Osteoblast (primary cell): ENCODE measurements at regions not wholly inside any gene's neighbourhood (a gene's known extent, or its start where the extent isn't known, plus 50 kb on each side); places are given as distances from the start of the nearest gene placed in this dataset.

ENCODE experiments used
- DNase-seq: peaks from one replicate; pipeline ENCODE4 v3.0.0; 2011; ENCODE audit warnings: low spot score, mixed read lengths; ENCODE audit not compliant: insufficient read length; ENCODE audit errors: missing footprints
- H2AFZ ChIP-seq: 2 replicates; pipeline ENCODE4 v1.6.0; 2011; ENCODE audit warnings: mild to moderate bottlenecking, low read length
- H3K27ac ChIP-seq: 2 replicates; pipeline ENCODE4 v1.5.1; 2011; ENCODE audit warnings: mild to moderate bottlenecking, low read depth, low read length, moderate library complexity
- H3K27me3 ChIP-seq: 2 replicates; pipeline ENCODE4 v1.6.0; 2012; ENCODE audit warnings: mild to moderate bottlenecking, control low read depth, inconsistent platforms, low read length, moderate library complexity; ENCODE audit not compliant: insufficient read depth
- H3K36me3 ChIP-seq: 2 replicates; pipeline ENCODE4 v1.5.1; 2011; ENCODE audit warnings: mild to moderate bottlenecking, low read length, control low read depth, moderate library complexity; ENCODE audit not compliant: insufficient read depth
- H3K4me1 ChIP-seq: 2 replicates; pipeline ENCODE4 v1.5.1; 2011; ENCODE audit warnings: mild to moderate bottlenecking, low read length, control low read depth, moderate library complexity; ENCODE audit not compliant: insufficient read depth
- H3K4me2 ChIP-seq: 2 replicates; pipeline ENCODE4 v1.6.0; 2011; ENCODE audit warnings: mild to moderate bottlenecking, low read length; ENCODE audit not compliant: insufficient read depth
- H3K4me3 ChIP-seq: fragments of 200-600 bp; sonication (generic); 3 replicates; pipeline ENCODE4 v1.5.1; 2012; ENCODE audit warnings: mild to moderate bottlenecking, low read length, inconsistent platforms; ENCODE audit not compliant: insufficient read depth
- H3K79me2 ChIP-seq: 2 replicates; pipeline ENCODE4 v1.6.0; 2012; ENCODE audit warnings: mild to moderate bottlenecking, low read length, control low read depth, inconsistent platforms; ENCODE audit not compliant: insufficient read depth
- H3K9me3 ChIP-seq: 2 replicates; pipeline ENCODE4 v1.5.1; 2011; ENCODE audit warnings: low read depth, low read length, control low read depth
- H4K20me1 ChIP-seq: 2 replicates; pipeline ENCODE4 v1.6.0; 2012; ENCODE audit warnings: mild to moderate bottlenecking, low read length, control low read depth; ENCODE audit not compliant: insufficient read depth
- CTCF ChIP-seq: IDR thresholded peaks from 2 replicates; pipeline ENCODE4 v1.5.1; 2011; ENCODE audit warnings: mild to moderate bottlenecking, low read depth, low read length, moderate library complexity; ENCODE audit errors: extremely low read depth

- no peaks in the 10 kb centered on the region for H3K79me2 ChIP-seq
- no peaks in the 10 kb centered on the region for H4K20me1 ChIP-seq
- H2AFZ ChIP-seq, result no peak overlapping the region
- H3K36me3 ChIP-seq, result no peaks in the 10 kb centered on the region
- H3K27ac ChIP-seq, result no peak overlapping the region
- no peak for TF ChIP-seq CTCF
- no peak for DNase-seq
- no peak overlapping the region for H3K4me2 ChIP-seq
- H3K4me1 ChIP-seq, result no peaks in the 10 kb centered on the region
- H3K27me3 ChIP-seq, result no peaks in the 10 kb centered on the region
- H3K9me3 ChIP-seq, result no peaks in the 10 kb centered on the region
- no peak overlapping the region for H3K4me3 ChIP-seq
Measured at GRCh38 chr2:239855863-239856587, 169.1 kb downstream of the NDUFA10 start.

GRCh38 chr2:239854596-239854995, 170.5 kb downstream of the NDUFA10 start:
- H4K20me1 ChIP-seq, result no peaks in the 10 kb centered on the region
- H3K36me3 ChIP-seq, result no peaks in the 10 kb centered on the region
- H3K4me3 ChIP-seq, result no peak overlapping the region
- TF ChIP-seq CTCF, result no peak
- H2AFZ ChIP-seq, result no peak overlapping the region
- H3K27ac ChIP-seq, result no peak overlapping the region
- no peaks in the 10 kb centered on the region for H3K4me1 ChIP-seq
- no peaks in the 10 kb centered on the region for H3K27me3 ChIP-seq
- H3K4me2 ChIP-seq, result no peak overlapping the region
- DNase-seq, result no peak
- H3K79me2 ChIP-seq, result no peaks in the 10 kb centered on the region
- H3K9me3 ChIP-seq, result no peaks in the 10 kb centered on the region

- Histone ChIP-seq H3K4me1 (no peaks in the 10 kb centered on the region), H3K4me3 (no peak overlapping the region), H3K36me3 (no peaks in the 10 kb centered on the region), H3K9me3 (no peaks in the 10 kb centered on the region), H3K4me2 (no peak overlapping the region), H3K27me3 (no peaks in the 10 kb centered on the region), H3K27ac (no peak overlapping the region), H3K79me2 (no peaks in the 10 kb centered on the region), H4K20me1 (no peaks in the 10 kb centered on the region), H2AFZ (no peak overlapping the region)
- TF ChIP-seq CTCF, result no peak
- DNase-seq, result no peak
Measured at GRCh38 chr2:239853706-239854327, 171.3 kb downstream of the NDUFA10 start.

GRCh38 chr2:239853121-239853520, 172.0 kb downstream of the NDUFA10 start:
- no peak for DNase-seq
- H4K20me1 ChIP-seq, result no peaks in the 10 kb centered on the region
- H3K36me3 ChIP-seq, result no peaks in the 10 kb centered on the region
- no peak overlapping the region for H2AFZ ChIP-seq
- no peak overlapping the region for H3K27ac ChIP-seq
- H3K9me3 ChIP-seq, result no peaks in the 10 kb centered on the region
- no peak overlapping the region for H3K4me2 ChIP-seq
- no peak overlapping the region for H3K4me3 ChIP-seq
- H3K27me3 ChIP-seq, result no peaks in the 10 kb centered on the region
- no peaks in the 10 kb centered on the region for H3K4me1 ChIP-seq
- no peaks in the 10 kb centered on the region for H3K79me2 ChIP-seq
- TF ChIP-seq CTCF, result no peak
